ENCODE measurements at regions not wholly inside any gene's neighbourhood (a gene's known extent, or its start where the extent isn't known, plus 50 kb on each side); places are given as distances from the start of the nearest gene placed in this dataset.

GRCh38 chr3:25257026-25257425 is 171.0 kb upstream of the RARB start (continued):
- TF ChIP-seq CTCF (IDR thresholded peaks at IDR 0.05; ENCODE audit: control extremely low read depth in 1 of 3, insufficient read depth in 1 of 3, low read depth in 1 of 3, low read length in 3 of 3) (no peak), BRCA1 (IDR thresholded peaks at IDR 0.05; ENCODE audit: low read depth, low read length) (no peak)

Measured in H1 (cell line).